Activated T-cell treated with anti-CD3 and anti-CD28 coated beads for 4 hours (primary cell): ENCODE measurements at regions not wholly inside any gene's neighbourhood (a gene's known extent, or its start where the extent isn't known, plus 50 kb on each side); places are given as distances from the start of the nearest gene placed in this dataset.
"Not testable (repeated sequence)": the region's sequence is repeated elsewhere in the genome, so short reads cannot be mapped to it uniquely, and the experiment has no call there.

Source experiments
- DNase-seq: peaks from one replicate; pipeline ENCODE4 v3.0.0-alpha.2; 2020

- DNase-seq: no peak
Measured at GRCh38 chr22:49400136-49400940, 427.3 kb downstream of the BRD1 start.

- DNase-seq: no peak
Measured at GRCh38 chr22:49398646-49399045, 429.0 kb downstream of the BRD1 start.

- DNase-seq: no peak
Measured at GRCh38 chr22:49398115-49398514, 429.6 kb downstream of the BRD1 start.

- DNase-seq: no peak
Measured at GRCh38 chr22:49396817-49397216, 430.9 kb downstream of the BRD1 start.

- DNase-seq: no peak
Measured at GRCh38 chr22:49395617-49396016, 432.1 kb downstream of the BRD1 start.

GRCh38 chr22:49395062-49395461 lies 432.6 kb downstream of the BRD1 start:
- not testable (repeated sequence) for DNase-seq

- no peak for DNase-seq
Measured at GRCh38 chr22:49394116-49394785, 433.4 kb downstream of the BRD1 start.

GRCh38 chr22:49393526-49393925 lies 434.1 kb downstream of the BRD1 start:
- no peak for DNase-seq

GRCh38 chr22:49392841-49393510 lies 434.7 kb downstream of the BRD1 start:
- no peak for DNase-seq

- no peak for DNase-seq
Measured at GRCh38 chr22:49392247-49392646, 435.4 kb downstream of the BRD1 start.

- DNase-seq: no peak
Measured at GRCh38 chr22:49391436-49391835, 436.2 kb downstream of the BRD1 start.

GRCh38 chr22:49390954-49391353 lies 436.7 kb downstream of the BRD1 start:
- no peak for DNase-seq

- DNase-seq: not testable (repeated sequence)
Measured at GRCh38 chr22:49383909-49384308, 443.8 kb downstream of the BRD1 start.

GRCh38 chr22:49382451-49382735 lies 445.3 kb downstream of the BRD1 start:
- DNase-seq: no peak

GRCh38 chr22:49381595-49382450 lies 445.9 kb downstream of the BRD1 start:
- no peak for DNase-seq

- no peak for DNase-seq
Measured at GRCh38 chr22:49380828-49381114, 446.9 kb downstream of the BRD1 start.

- DNase-seq: no peak
Measured at GRCh38 chr22:49380095-49380827, 447.4 kb downstream of the BRD1 start.

GRCh38 chr22:49377306-49377705 lies 450.4 kb downstream of the BRD1 start:
- DNase-seq: no peak

- no peak for DNase-seq
Measured at GRCh38 chr22:49373801-49374226, 453.9 kb downstream of the BRD1 start.

- DNase-seq: no peak
Measured at GRCh38 chr22:49373289-49373666, 454.4 kb downstream of the BRD1 start.

- DNase-seq: no peak
Measured at GRCh38 chr22:49372530-49373288, 455.0 kb downstream of the BRD1 start.

- no peak for DNase-seq
Measured at GRCh38 chr22:49372111-49372529, 455.6 kb downstream of the BRD1 start.
